ENCODE measurements at regions not wholly inside any gene's neighbourhood (a gene's known extent, or its start where the extent isn't known, plus 50 kb on each side); places are given as distances from the start of the nearest gene placed in this dataset.
A peak's percentile ranks its signal among the peaks of the same experiment; 100 is the strongest.

DNA sequence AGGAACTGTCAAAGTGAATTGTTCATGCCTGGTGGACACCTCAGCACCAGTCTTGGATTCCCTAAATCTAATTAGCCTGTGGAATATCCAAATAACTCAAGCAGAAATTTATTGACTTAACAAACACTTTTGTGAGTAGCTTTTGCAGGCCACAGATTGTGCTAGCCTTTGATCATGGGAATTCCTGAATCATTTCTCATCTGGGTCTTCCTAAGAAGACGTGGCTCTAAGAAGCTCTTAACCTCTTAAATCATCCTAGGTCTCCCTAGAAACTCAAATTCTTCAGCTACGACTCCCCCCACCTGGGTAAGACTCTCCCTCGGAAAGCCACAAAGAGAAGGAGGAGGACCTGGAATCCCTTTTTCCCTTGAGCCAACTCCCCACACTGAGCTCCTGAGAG, 53.8 kb upstream of the PSEN2 start:
- no peak for DNase-seq (ENCODE audit: low read depth)

DNA sequence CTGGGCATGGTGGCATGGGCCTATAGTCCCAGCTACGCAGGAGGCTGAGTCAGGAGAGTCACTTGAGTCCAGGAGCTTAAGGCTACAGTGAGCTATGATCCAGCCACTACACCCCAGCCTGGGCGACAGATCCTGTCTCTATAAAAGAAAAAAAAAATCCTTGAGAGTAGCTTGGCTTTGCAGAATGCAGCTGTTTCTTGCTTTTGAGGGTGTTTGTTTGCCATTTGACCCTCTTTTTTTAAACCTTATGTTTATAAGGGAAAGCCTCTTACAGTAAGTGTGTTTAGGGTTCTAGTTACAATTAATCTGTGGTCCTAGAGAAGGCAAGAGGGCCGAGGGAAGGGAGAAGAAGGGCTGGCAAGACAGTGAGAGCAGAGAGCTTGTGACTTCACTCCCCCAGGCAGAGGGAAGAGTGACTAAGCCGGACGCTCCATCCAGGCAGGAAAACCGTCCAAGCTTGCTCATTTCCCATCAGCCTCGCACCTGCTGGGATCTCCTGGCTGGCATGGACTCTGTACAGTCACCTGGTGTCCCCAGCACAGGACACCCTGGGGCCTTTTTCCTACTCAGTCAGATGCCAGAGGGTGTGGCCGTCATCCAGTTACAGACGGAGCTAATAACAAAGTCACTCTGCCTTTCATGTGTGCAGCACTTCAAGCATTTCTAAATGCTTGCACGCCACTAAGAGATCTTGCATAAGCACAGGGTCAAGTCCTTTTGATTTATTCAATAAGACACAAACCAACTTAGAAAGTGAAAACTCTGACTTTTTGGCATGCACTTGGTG, 55.5 kb upstream of the PSEN2 start:
- DNase-seq (ENCODE audit: low read depth) = no peak

DNA sequence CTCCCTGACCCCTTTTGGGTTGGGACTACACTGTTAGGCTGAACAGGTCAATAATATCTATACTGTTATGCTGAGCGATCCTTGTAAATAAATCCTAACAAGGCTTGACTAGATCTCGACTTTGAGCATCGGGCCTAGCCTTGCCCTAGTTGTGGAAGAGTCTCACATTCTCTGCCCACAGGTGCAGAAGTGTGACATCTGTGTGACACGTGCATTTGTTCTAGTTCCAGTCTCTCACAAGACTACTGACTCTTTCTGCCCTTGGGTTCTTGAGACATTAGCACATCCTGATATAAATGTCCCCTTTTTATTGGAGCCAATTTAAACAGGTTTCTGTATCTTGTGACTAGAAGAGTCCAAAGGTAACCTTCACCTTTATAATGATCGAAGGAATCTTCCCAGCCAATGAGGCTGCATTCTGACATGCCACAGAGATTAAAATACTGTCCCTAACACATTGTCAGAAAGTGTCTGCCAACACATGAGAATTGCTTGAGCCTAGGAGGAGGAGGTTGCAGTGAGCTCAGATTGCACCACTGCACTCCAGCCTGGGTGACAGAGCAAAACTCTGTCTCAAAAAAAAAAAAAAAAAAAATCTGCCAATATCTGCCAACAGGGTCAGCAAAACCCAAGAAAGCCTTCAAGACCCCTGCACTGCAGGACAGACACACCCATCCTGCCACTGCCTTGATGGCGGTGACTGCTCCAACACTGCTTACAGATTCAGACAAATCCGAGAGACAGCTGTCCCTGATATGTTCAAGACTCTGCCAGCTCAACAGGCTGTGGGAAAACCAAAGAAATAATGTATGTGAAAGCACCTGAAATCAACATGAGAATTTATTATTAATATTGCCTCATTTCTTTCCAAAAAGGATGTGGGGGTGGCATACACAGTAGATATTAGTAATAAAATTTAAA, 56.5 kb upstream of the PSEN2 start:
- no peak for DNase-seq (ENCODE audit: low read depth)

DNA sequence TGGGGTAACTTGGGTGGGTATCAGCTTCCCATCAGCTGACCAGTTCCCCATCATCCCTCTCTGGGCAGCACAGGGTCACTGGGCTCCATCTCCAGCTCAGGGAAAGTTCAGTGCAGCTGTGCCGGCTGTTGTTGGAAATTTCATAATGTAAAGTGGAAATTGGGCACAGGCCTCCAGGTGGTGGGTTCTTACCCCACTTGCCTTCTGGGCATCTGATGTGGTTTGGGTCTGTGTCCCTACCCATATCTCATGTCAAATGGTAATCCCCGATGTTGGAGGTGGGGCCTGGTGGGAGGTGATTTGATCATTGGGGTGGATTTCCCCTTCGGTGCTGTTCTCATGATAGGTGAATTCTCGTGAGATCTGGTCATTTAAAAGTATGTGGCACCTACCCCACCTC, 59.7 kb upstream of the PSEN2 start:
- no peak for DNase-seq (ENCODE audit: low read depth)

DNA sequence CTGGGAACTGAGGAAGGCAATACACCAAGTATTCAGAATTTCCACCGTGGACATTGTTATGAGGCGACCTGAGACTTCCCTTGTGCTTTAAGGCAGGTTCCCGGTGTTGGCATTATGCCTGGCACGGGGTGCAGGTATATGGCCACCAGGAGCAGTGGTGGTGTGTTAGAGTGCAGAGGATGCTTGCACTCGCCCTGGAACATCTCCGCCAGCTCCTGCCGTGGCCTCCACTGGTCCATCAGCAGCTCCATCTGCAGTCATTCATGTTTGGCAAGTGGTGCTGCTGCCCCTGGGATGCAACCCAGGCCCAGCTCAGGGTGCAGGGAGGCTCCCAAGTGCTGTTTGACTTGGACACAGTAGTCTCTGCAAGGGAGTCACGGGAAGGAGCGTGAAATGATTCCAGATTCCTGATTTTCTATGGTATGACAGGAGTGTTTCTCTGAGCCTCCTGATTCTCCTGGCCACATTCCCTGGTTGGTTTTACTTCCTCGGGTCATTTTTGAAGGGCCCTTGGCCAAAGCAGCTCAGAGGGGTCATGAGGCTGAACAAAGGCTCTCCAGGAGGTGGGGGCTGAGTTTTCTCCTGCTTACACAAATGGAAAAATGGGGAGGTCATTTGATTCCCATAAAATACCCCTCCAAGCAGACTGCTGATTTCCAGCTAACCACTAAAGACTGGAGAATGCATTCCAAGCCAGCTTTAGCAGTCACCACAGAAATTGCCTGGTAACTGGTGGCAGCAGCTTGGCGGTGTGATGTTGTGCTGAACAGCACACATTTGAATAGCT, 60.4 kb upstream of the PSEN2 start:
- DNase-seq (ENCODE audit: low read depth) = no peak

DNA sequence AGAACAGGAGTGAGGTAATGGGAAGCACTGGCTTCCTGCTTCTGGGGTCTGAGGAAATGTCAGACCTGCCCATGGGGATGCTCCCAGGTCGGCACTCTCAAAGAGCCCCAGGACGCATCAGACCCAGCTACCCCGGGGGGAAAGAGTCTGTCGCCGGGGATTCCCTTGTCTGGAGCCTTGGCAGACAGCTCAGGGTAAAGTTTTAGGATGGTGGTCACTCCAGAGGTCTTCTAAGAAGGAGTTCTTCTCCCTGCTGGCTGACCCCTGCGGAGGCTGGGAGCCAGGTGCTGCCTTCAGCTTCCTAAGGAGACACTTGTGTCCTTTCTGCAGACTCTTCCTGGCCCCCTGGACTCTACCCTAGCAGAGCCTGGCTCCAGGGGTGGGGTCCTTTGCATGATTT, 61.9 kb upstream of the PSEN2 start:
- no peak for DNase-seq (ENCODE audit: low read depth)

DNA sequence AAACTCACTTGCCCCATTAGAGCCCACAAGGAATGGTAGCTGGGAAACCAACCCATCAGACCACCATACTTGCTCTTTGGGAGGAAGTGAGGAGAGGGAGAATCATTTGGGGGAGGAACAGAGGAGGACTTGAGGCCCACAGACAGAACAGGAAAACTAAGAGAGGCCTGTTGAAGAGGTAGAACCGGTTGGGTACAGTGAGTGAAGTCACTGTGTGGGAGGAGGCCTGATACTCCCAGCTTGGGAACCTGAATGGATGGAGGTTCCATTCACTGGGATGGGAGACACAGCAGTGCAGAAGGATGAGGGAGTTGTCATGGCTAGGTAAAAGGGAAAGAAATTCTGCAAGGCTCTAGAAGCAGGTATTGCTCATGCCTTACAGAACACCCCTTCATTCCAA, 63.4 kb upstream of the PSEN2 start:
- DNase-seq (ENCODE audit: low read depth) = no peak

DNA sequence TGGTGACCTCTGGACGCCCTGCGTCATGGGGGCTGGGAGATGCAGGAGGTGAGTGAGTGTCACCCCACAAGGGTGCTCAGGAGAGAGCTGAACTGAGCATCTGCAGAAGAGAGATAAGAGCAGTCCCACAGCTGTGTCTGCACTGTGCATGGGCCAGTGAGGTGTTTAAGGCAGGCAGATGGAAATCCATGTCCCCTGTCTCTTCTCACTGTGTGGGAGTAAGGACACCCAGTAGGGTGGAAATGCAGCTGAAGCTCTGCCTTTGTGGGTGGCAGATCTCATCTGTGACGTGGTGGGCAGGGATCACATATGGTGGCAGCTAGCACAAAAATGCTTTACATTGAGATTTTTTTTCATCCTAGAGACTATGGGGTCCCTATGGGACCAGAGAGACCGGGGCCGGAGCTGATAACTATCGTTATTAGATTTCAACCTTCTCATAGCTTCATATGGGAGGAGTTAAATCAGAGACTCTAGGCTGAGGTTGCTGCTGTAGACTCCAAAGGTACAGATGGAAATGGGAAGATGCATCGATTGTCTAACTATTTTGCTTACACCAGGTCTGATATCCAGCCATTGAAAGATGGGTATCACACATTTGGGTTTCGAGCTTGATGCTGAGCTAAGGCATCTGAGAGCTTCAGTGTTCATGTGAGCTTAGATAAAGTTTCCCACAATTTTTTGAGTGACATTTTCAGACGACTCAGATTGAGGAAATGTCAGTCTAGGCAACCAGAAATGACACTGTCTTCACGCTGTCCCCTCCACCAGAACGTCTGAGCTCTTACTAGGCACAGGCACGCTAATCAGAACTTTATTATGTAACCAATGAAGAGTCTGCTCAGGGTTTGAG, 65.3 kb upstream of the PSEN2 start:
- no peak for DNase-seq (ENCODE audit: low read depth)

DNA sequence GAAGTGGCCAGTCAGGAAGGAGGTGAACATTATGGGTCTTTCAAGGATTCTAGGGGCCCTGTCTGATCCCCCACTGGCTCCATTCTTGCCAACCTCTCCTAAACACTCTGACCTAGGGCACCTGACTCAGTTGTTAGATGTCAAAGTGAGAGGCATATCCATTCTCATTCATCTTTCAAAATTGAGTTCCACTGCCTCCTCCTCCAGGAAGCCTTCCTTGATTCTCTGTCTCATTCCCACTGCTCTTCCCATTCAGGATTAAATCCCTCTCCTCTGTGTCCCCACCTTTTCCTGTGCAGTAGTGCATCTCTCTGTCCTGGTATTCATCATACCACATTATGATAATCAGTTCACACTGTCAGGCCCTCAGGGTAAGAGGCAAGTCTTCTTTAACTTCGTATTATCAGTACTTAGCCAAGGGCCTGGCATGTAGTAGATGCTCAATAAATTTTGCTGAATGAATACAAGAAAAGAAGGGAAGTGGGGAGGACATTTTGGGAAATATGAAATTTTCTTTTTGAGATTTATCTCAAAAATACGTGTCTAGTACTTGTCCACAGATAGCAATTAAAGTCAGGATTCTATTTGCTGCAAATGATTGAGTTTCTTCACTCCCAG, 61.8 kb upstream of the ITPKB start:
- no peak for DNase-seq (ENCODE audit: low read depth)

DNA sequence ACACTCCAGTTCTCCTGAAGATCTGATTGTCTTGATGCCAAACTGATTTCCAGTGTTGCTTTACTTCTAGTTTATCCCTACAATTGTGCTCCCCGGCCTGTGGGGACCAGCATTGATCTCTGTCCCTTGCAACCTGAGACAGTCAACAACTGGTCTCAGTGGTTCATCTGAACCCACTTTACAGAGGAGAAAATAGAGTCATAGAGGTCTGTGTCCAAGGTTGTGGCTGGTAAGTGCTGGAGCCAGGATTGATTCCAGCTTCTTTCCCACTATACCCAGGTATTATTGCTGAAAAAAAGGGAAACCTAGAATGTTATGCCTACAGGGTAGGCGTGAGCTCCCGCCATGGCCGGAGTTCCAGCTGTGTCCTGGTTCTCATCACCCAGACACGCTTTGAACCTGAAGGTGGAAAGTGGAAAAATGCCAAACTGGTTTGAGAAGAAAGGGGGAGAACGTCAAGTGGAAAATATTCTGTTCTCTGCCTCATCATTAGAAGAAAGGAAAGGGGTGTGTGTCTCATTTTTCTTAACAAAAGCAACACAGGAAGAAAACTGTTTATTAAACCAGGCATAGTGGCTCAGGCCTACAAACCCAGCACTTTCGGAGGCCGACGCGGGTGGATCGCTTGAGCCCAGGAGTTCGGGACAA, 60.7 kb upstream of the ITPKB start:
- DNase-seq (ENCODE audit: low read depth) = no peak

DNA sequence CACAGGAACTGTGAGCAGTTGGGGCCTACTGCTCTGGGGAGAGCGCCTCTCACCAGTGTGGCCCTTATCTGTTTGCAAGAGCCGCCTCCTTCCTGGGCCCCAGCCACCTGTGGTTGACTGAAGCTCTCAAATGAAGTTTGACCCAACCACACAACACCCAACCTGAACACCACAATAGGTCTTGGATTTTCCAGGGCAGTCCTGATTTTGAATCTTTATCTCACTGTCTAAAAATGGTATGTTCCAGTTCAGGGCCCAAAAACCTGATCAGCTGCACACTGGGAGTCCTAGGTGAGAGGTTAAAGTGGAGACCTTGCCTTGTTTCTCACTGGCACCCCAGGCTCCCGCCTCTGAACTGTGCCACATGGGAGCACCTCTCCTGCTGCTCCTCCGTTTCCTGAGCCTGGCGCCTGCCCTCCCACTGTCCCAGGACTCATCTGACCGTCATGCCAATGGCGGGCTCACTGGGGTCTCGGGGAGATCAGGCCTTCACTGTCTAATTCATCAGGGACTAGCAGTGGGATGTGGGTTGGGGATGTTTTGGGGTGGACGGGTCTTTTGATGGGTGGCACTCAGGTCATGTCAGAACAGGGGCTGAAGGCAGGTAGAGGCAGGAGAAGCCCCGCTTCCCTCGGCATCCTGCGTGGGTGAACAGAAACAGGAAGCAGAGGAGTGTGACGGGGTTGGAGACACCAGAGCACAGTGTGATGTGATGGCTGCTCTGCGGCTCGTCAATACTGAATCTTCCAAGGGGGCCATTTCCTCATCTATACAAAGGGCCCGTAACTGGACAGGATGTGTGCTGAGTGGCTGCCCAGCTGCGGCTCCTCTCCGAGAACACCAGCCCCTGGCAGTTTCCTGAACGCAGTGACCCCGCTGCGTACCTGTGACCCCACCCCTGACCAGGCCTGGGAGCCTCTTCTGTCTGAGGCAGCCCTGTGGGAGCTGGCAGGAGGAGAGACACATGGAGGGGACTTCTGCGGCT, 59.6 kb upstream of the ITPKB start:
- peak; percentile 51 for DNase-seq (ENCODE audit: low read depth)

DNA sequence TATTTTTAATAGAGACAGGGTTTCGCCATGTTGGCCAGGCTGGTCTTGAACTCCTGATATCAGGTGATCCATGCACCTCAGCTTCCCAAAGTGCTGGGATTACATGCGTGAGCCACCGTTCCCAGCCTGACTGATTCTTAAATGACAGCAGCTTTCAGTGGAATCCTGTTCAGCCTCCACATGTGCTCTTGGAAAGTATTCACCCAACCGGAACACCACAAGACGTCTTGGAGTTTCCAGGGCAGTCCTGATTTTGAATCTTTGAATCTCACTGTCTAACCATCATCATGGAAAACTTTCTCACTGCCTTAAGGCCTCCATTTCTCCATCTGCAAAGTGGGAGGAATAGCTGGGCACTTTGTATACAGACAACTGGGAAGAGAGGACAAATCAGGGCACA, 58.1 kb upstream of the ITPKB start:
- DNase-seq (ENCODE audit: low read depth) = no peak

DNA sequence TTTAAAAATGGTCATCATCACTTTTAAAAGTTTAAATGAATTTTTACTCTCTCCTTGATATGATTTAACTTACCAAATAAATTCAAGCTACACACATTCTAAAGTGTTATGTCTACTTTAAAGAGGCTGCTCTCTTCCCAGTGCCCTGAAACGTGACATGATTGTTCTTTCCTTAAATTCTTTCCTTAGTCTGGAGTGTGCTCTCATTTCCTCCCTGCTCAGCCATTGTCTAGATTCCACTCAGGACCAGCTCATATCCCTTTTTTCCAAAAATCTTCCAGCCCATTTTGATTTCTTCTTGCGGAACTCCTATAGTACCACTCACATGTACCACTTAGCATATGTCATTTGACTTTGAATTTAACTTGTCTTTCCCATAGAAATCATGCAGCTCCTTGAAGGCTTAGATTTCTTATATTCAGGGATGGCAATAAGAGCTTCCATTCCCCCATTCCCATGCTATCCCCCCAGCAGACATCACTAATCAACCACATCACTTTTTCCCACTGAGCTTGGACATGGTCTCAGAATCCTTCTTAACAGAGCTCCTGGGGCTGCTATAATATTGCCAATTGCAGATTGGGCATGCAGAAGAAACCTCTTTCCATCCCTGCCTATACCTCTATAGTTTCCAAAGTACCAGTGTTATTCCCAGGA, 54.7 kb upstream of the ITPKB start:
- DNase-seq (ENCODE audit: low read depth) = no peak

DNA sequence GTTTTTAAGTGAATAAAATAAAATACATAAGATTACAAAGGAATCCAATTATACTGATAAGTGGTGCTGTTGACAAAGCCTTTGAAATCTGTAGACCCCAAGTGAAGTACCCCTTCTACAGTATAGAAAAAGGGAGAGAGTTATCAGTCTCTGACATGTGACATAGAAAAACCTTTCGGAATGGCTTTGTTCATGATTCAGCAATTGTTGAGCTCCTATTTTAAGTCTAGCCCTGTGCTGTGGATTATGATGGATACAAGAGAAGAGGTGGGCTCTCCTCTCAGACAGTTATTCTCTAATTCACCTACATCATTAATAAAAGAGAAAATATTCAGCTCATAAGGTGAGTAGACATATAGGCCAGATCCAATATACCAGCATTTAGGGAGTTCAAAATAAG, 53.3 kb upstream of the ITPKB start:
- DNase-seq (ENCODE audit: low read depth) = no peak

DNA sequence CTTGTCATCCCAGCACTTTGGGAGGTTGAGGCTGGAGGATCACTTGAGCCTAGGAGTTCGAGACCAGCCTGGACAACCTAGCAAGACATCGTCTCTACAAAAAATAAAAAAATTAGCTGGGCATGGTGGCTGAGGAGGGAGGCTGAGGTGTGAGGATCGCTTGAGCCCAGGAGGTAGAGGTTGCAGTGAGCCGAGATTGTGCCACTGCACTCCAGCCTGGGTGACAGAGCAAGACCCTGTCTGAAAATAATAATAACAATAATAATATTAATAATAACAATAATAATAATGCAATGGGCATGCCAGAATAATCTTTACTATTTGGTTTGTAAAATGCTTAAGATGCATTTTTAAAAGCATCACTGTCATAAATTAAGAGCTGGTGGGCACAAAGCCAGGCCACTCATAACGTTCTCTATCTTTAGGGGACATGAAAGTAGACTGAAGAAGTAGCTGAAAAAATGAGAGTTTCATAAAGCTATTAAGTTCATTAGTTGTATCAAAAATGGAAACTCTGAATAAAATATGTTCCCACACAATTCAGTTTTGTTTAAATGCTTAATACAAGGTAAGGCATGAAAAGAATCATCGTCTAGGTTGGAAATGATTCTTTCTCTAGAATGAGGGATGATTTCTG, 51.6 kb upstream of the ITPKB start:
- no peak for DNase-seq (ENCODE audit: low read depth)

DNA sequence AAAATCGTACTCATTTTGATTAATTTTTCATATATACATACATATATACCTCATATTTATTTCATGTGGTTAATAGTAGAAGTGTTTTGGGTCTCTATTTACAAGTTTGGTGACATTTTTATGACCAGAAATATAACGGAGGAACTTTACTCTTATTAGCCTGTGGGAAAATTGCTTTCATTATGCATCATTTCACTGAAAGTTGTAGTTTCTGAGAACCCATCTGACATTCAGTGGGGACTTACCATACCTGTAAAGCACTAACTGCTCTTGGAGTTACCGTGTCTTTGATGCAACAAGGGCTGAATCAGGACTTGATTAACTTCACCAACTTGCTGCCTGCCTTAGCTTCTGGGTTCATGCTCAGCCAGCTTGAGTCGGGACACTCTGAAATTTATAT, 49.9 kb upstream of the ITPKB start:
- no peak for DNase-seq (ENCODE audit: low read depth)
